Activated naive CD8-positive, alpha-beta T cell treated with anti-CD3 and anti-CD28 coated beads, Interleukin-2, amount 10 ng/mL, durations not matched to agents 7 days and 5 days (primary cell): ENCODE measurements at regions not wholly inside any gene's neighbourhood (a gene's known extent, or its start where the extent isn't known, plus 50 kb on each side); places are given as distances from the start of the nearest gene placed in this dataset.
"Not testable (repeated sequence)": the region's sequence is repeated elsewhere in the genome, so short reads cannot be mapped to it uniquely, and the experiment has no call there.

Source experiments
- ATAC-seq: fragments of 150-1000 bp; cut with Tn5 transposase; one replicate; pipeline ENCODE4 v1.10.0; 2021; ENCODE audit warnings: low read depth, moderate library complexity
- POLR2A ChIA-PET: fragments of 350-600 bp; sonication (Branson Sonifier 250); formaldehyde crosslinking; loops from one replicate; lab custom pipeline; 2021; ENCODE audit warnings: antibody characterized with exemption; lab: Charles Lee
- DNase-seq: peaks from one replicate; pipeline ENCODE4 v3.0.0; 2021
- H3K27ac Mint-ChIP-seq: one replicate; pipeline ENCODE4 v1.8.0; 2022; ENCODE audit warnings: mild to moderate bottlenecking, mixed read lengths
- H3K27me3 Mint-ChIP-seq: one replicate; pipeline ENCODE4 v1.8.0; 2022; ENCODE audit warnings: mild to moderate bottlenecking, moderate library complexity, mixed read lengths
- H3K36me3 Mint-ChIP-seq: one replicate; pipeline ENCODE4 v1.8.0; 2021; ENCODE audit warnings: mild to moderate bottlenecking, mixed read lengths
- H3K4me1 Mint-ChIP-seq: one replicate; pipeline ENCODE4 v1.8.0; 2021; ENCODE audit warnings: mixed read lengths
- H3K4me3 Mint-ChIP-seq: one replicate; pipeline ENCODE4 v1.8.0; 2022; ENCODE audit warnings: mild to moderate bottlenecking, moderate library complexity, mixed read lengths
- H3K9me3 Mint-ChIP-seq: one replicate; pipeline ENCODE4 v1.8.0; 2021; ENCODE audit warnings: mixed read lengths

- H3K4me1 Mint-ChIP-seq, DNase-seq, POLR2A ChIA-PET, H3K4me3 Mint-ChIP-seq, H3K27ac Mint-ChIP-seq, ATAC-seq, H3K36me3 Mint-ChIP-seq, H3K9me3 Mint-ChIP-seq, H3K27me3 Mint-ChIP-seq: not testable (repeated sequence)
Measured at GRCh38 chr18:5830902-5831301, 64.4 kb downstream of the TMEM200C start.

- H3K9me3 Mint-ChIP-seq, result no peaks in the 10 kb centered on the region
- DNase-seq (no peak), ATAC-seq (no peak)
- POLR2A ChIA-PET, result no interaction called here
- H3K27ac Mint-ChIP-seq, result no peak overlapping the region
- H3K36me3 Mint-ChIP-seq, result no peaks in the 10 kb centered on the region
- no peaks in the 10 kb centered on the region for H3K4me1 Mint-ChIP-seq
- H3K4me3 Mint-ChIP-seq, result no peak overlapping the region
- no peaks in the 10 kb centered on the region for H3K27me3 Mint-ChIP-seq
Measured at GRCh38 chr18:5828913-5829312, 66.4 kb downstream of the TMEM200C start.

GRCh38 chr18:5825663-5826062 lies 69.7 kb downstream of the TMEM200C start:
- ATAC-seq (no peak), DNase-seq (no peak)
- H3K4me1 Mint-ChIP-seq, result no peaks in the 10 kb centered on the region
- H3K36me3 Mint-ChIP-seq, result no peaks in the 10 kb centered on the region
- H3K27ac Mint-ChIP-seq, result no peak overlapping the region
- no peak overlapping the region for H3K4me3 Mint-ChIP-seq
- POLR2A ChIA-PET, result no interaction called here
- peaks cover 2% of the 10 kb centered on the region for H3K27me3 Mint-ChIP-seq
- H3K9me3 Mint-ChIP-seq, result no peaks in the 10 kb centered on the region

GRCh38 chr18:5824370-5824984 lies 70.8 kb downstream of the TMEM200C start:
- no peaks in the 10 kb centered on the region for H3K9me3 Mint-ChIP-seq
- POLR2A ChIA-PET, result no interaction called here
- H3K27me3 Mint-ChIP-seq, result peaks cover 2% of the 10 kb centered on the region

GRCh38 chr18:5817816-5818215 lies 77.5 kb downstream of the TMEM200C start:
- no peaks in the 10 kb centered on the region for H3K36me3 Mint-ChIP-seq
- no peaks in the 10 kb centered on the region for H3K4me1 Mint-ChIP-seq
- H3K27me3 Mint-ChIP-seq, result no peaks in the 10 kb centered on the region
- no peak overlapping the region for H3K27ac Mint-ChIP-seq
- POLR2A ChIA-PET, result no interaction called here
- DNase-seq, result no peak
- H3K4me3 Mint-ChIP-seq, result no peak overlapping the region
- H3K9me3 Mint-ChIP-seq, result no peaks in the 10 kb centered on the region
- ATAC-seq, result no peak

More at GRCh38 chr18:5824370-5824984, 70.8 kb downstream of the TMEM200C start:
- Mint-ChIP-seq H3K4me3 (no peak overlapping the region), H3K27ac (no peak overlapping the region), H3K36me3 (no peaks in the 10 kb centered on the region), H3K4me1 (no peaks in the 10 kb centered on the region)
- no peak for ATAC-seq
- DNase-seq, result no peak

GRCh38 chr18:5806860-5807259 lies 88.5 kb downstream of the TMEM200C start:
- Mint-ChIP-seq H3K4me1 (no peaks in the 10 kb centered on the region), H3K27ac (no peak overlapping the region), H3K4me3 (no peak overlapping the region), H3K36me3 (no peaks in the 10 kb centered on the region), H3K9me3 (peaks cover 15% of the 10 kb centered on the region), H3K27me3 (no peaks in the 10 kb centered on the region)
- DNase-seq (no peak), ATAC-seq (no peak)
- POLR2A ChIA-PET, result no interaction called here

GRCh38 chr18:5787936-5788335 lies 107.4 kb downstream of the TMEM200C start:
- H3K27ac Mint-ChIP-seq, result no peak overlapping the region
- DNase-seq (no peak), ATAC-seq (no peak)
- no peak overlapping the region for H3K4me3 Mint-ChIP-seq
- peaks cover 6% of the 10 kb centered on the region for H3K9me3 Mint-ChIP-seq
- no peaks in the 10 kb centered on the region for H3K27me3 Mint-ChIP-seq
- H3K4me1 Mint-ChIP-seq, result no peaks in the 10 kb centered on the region
- no peaks in the 10 kb centered on the region for H3K36me3 Mint-ChIP-seq
- POLR2A ChIA-PET, result no interaction called here

- POLR2A ChIA-PET, result no interaction called here
- DNase-seq (no peak), ATAC-seq (no peak)
- no peaks in the 10 kb centered on the region for H3K36me3 Mint-ChIP-seq
- H3K4me1 Mint-ChIP-seq, result no peaks in the 10 kb centered on the region
- no peak overlapping the region for H3K4me3 Mint-ChIP-seq
- no peaks in the 10 kb centered on the region for H3K9me3 Mint-ChIP-seq
- no peaks in the 10 kb centered on the region for H3K27me3 Mint-ChIP-seq
- H3K27ac Mint-ChIP-seq, result no peak overlapping the region
Measured at GRCh38 chr18:5779922-5780321, 115.4 kb downstream of the TMEM200C start.

- Mint-ChIP-seq H3K9me3 (no peaks in the 10 kb centered on the region), H3K4me1 (no peaks in the 10 kb centered on the region), H3K27ac (no peak overlapping the region), H3K27me3 (no peaks in the 10 kb centered on the region), H3K36me3 (no peaks in the 10 kb centered on the region), H3K4me3 (no peak overlapping the region)
- DNase-seq (no peak), ATAC-seq (no peak)
- POLR2A ChIA-PET, result no interaction called here
Measured at GRCh38 chr18:5772306-5773105, 122.8 kb downstream of the TMEM200C start.

- Mint-ChIP-seq H3K27ac (no peak overlapping the region), H3K27me3 (no peaks in the 10 kb centered on the region), H3K9me3 (no peaks in the 10 kb centered on the region), H3K4me1 (no peaks in the 10 kb centered on the region), H3K36me3 (no peaks in the 10 kb centered on the region), H3K4me3 (no peak overlapping the region)
- DNase-seq, result no peak
- no peak for ATAC-seq
- POLR2A ChIA-PET, result no interaction called here
Measured at GRCh38 chr18:5771343-5771742, 124.0 kb downstream of the TMEM200C start.

- POLR2A ChIA-PET, result no interaction called here
- no peak overlapping the region for H3K27ac Mint-ChIP-seq
- no peaks in the 10 kb centered on the region for H3K27me3 Mint-ChIP-seq
- no peaks in the 10 kb centered on the region for H3K36me3 Mint-ChIP-seq
- no peaks in the 10 kb centered on the region for H3K4me1 Mint-ChIP-seq
- DNase-seq, result no peak
- no peaks in the 10 kb centered on the region for H3K9me3 Mint-ChIP-seq
- H3K4me3 Mint-ChIP-seq, result no peak overlapping the region
- ATAC-seq, result no peak
Measured at GRCh38 chr18:5770176-5770575, 125.1 kb downstream of the TMEM200C start.

GRCh38 chr18:5768454-5768853 lies 126.9 kb downstream of the TMEM200C start:
- Mint-ChIP-seq H3K4me3 (no peak overlapping the region), H3K36me3 (no peaks in the 10 kb centered on the region)
- POLR2A ChIA-PET, result no interaction called here

GRCh38 chr18:5759194-5759593 lies 136.1 kb downstream of the TMEM200C start:
- H3K9me3 Mint-ChIP-seq, result no peaks in the 10 kb centered on the region
- H3K4me1 Mint-ChIP-seq, result no peaks in the 10 kb centered on the region
- ATAC-seq (no peak), DNase-seq (no peak)
- POLR2A ChIA-PET, result no interaction called here
- no peak overlapping the region for H3K27ac Mint-ChIP-seq
- H3K36me3 Mint-ChIP-seq, result no peaks in the 10 kb centered on the region
- no peak overlapping the region for H3K4me3 Mint-ChIP-seq
- H3K27me3 Mint-ChIP-seq, result peaks cover 3% of the 10 kb centered on the region

More at GRCh38 chr18:5768454-5768853, 126.9 kb downstream of the TMEM200C start:
- H3K4me1 Mint-ChIP-seq, result no peaks in the 10 kb centered on the region
- ATAC-seq (no peak), DNase-seq (no peak)
- H3K27me3 Mint-ChIP-seq, result no peaks in the 10 kb centered on the region
- H3K27ac Mint-ChIP-seq, result no peak overlapping the region
- H3K9me3 Mint-ChIP-seq, result no peaks in the 10 kb centered on the region

GRCh38 chr18:5756823-5757222 lies 138.5 kb downstream of the TMEM200C start:
- H3K4me1 Mint-ChIP-seq, result no peaks in the 10 kb centered on the region
- POLR2A ChIA-PET, result no interaction called here
- ATAC-seq (no peak), DNase-seq (no peak)
- H3K27me3 Mint-ChIP-seq, result peaks cover 3% of the 10 kb centered on the region
- H3K9me3 Mint-ChIP-seq, result no peaks in the 10 kb centered on the region
- H3K4me3 Mint-ChIP-seq, result no peak overlapping the region
- no peak overlapping the region for H3K27ac Mint-ChIP-seq
- no peaks in the 10 kb centered on the region for H3K36me3 Mint-ChIP-seq
